ENCODE measurements at regions not wholly inside any gene's neighbourhood (a gene's known extent, or its start where the extent isn't known, plus 50 kb on each side); places are given as distances from the start of the nearest gene placed in this dataset.
"Not testable (repeated sequence)": the region's sequence is repeated elsewhere in the genome, so short reads cannot be mapped to it uniquely, and the experiment has no call there.

GRCh38 chr2:156765043-156765442 lies 328.9 kb downstream of the GPD2 start:
- ChIA-PET POLR2A (no interaction called here), CTCF (no interaction called here)

GRCh38 chr2:156765450-156765849 lies 329.3 kb downstream of the GPD2 start:
- POLR2A ChIA-PET, result no interaction called here
- CTCF ChIA-PET, result no interaction called here

GRCh38 chr2:156769802-156770201 lies 333.6 kb downstream of the GPD2 start:
- POLR2A ChIA-PET, result no interaction called here
- CTCF ChIA-PET, result no interaction called here

- POLR2A ChIA-PET, result no interaction called here
Measured at GRCh38 chr2:156778916-156779315, 342.7 kb downstream of the GPD2 start.

GRCh38 chr2:156779416-156780120 lies 343.4 kb downstream of the GPD2 start:
- CTCF ChIA-PET, result interaction anchor here (0.6 kb wide), 1 partner anchor 355 kb away, joined by 3 read pairs; no protein-coding TSS in a partner anchor
- POLR2A ChIA-PET, result no interaction called here

More at GRCh38 chr2:156778916-156779315, 342.7 kb downstream of the GPD2 start:
- CTCF ChIA-PET, result interaction anchor here (0.6 kb wide), 1 partner anchor 354 kb away, joined by 3 read pairs; no protein-coding TSS in a partner anchor

GRCh38 chr2:156781677-156782076 lies 345.5 kb downstream of the GPD2 start:
- POLR2A ChIA-PET, CTCF ChIA-PET: not testable (repeated sequence)

GRCh38 chr2:156784020-156784701 lies 348.0 kb downstream of the GPD2 start:
- POLR2A ChIA-PET, result no interaction called here
- CTCF ChIA-PET, result no interaction called here

GRCh38 chr2:156787517-156787916 lies 351.3 kb downstream of the GPD2 start:
- ChIA-PET POLR2A (no interaction called here), CTCF (no interaction called here)

GRCh38 chr2:156790343-156791037 lies 354.3 kb downstream of the GPD2 start:
- CTCF ChIA-PET, result no interaction called here
- POLR2A ChIA-PET, result no interaction called here

GRCh38 chr2:156792242-156792840 lies 356.2 kb downstream of the GPD2 start:
- CTCF ChIA-PET, result no interaction called here
- POLR2A ChIA-PET, result no interaction called here

GRCh38 chr2:156797832-156798231 lies 361.7 kb downstream of the GPD2 start:
- ChIA-PET POLR2A (no interaction called here), CTCF (no interaction called here)

- ChIA-PET CTCF (no interaction called here), POLR2A (no interaction called here)
Measured at GRCh38 chr2:156800065-156800653, 364.0 kb downstream of the GPD2 start.

GRCh38 chr2:156800781-156801361 lies 364.7 kb downstream of the GPD2 start:
- CTCF ChIA-PET, result no interaction called here
- POLR2A ChIA-PET, result no interaction called here

- ChIA-PET CTCF (no interaction called here), POLR2A (no interaction called here)
Measured at GRCh38 chr2:156803243-156803642, 367.1 kb downstream of the GPD2 start.

- CTCF ChIA-PET, result no interaction called here
- POLR2A ChIA-PET, result no interaction called here
Measured at GRCh38 chr2:156803967-156804366, 367.8 kb downstream of the GPD2 start.

GRCh38 chr2:156810094-156810493 lies 373.9 kb downstream of the GPD2 start:
- ChIA-PET CTCF (no interaction called here), POLR2A (no interaction called here)

- CTCF ChIA-PET, result no interaction called here
- POLR2A ChIA-PET, result no interaction called here
Measured at GRCh38 chr2:156812496-156812895, 376.3 kb downstream of the GPD2 start.

- ChIA-PET POLR2A (interaction anchor here (0.6 kb wide), 1 partner anchor 61 kb away, joined by 3 read pairs; no protein-coding TSS in a partner anchor), CTCF (no interaction called here)
Measured at GRCh38 chr2:156817430-156817829, 381.3 kb downstream of the GPD2 start.

GRCh38 chr2:156818221-156818620 lies 382.0 kb downstream of the GPD2 start:
- CTCF ChIA-PET, result no interaction called here
- POLR2A ChIA-PET, result interaction anchor here (0.6 kb wide), 1 partner anchor 60 kb away, joined by 3 read pairs; no protein-coding TSS in a partner anchor

GRCh38 chr2:156818944-156819343 lies 382.8 kb downstream of the GPD2 start:
- POLR2A ChIA-PET, result no interaction called here
- CTCF ChIA-PET, result no interaction called here
